ENCODE measurements at regions not wholly inside any gene's neighbourhood (a gene's known extent, or its start where the extent isn't known, plus 50 kb on each side); places are given as distances from the start of the nearest gene placed in this dataset.

DNA sequence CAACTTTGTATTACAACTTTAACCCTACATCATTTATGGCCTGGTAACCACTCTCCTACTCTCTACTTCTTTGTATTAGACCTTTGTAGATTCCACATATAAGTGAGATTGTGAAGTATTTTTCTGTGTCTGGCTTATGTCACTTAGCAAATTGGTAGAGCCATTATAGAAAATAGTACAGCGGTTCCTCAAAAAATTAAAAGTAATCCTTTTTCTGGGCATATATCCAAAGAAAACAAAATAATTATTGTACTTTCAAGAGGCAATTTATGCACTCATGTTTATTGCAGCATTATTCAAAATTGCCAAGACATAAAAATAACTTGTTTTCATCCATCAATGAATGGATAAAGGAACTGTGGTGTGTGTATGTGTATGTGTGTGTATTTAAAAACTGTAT is 537.5 kb upstream of the FSIP2 start:
- no peak for TF ChIP-seq FOXP1 (CRISPR knock-in tag; IDR thresholded peaks at IDR 0.05)
- no peak for TF ChIP-seq HMG20A (CRISPR knock-in tag; conservative IDR thresholded peaks at IDR 0.05)
- TF ChIP-seq, protein P1, sequence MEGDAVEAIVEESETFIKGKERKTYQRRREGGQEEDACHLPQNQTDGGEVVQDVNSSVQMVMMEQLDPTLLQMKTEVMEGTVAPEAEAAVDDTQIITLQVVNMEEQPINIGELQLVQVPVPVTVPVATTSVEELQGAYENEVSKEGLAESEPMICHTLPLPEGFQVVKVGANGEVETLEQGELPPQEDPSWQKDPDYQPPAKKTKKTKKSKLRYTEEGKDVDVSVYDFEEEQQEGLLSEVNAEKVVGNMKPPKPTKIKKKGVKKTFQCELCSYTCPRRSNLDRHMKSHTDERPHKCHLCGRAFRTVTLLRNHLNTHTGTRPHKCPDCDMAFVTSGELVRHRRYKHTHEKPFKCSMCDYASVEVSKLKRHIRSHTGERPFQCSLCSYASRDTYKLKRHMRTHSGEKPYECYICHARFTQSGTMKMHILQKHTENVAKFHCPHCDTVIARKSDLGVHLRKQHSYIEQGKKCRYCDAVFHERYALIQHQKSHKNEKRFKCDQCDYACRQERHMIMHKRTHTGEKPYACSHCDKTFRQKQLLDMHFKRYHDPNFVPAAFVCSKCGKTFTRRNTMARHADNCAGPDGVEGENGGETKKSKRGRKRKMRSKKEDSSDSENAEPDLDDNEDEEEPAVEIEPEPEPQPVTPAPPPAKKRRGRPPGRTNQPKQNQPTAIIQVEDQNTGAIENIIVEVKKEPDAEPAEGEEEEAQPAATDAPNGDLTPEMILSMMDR (IDR thresholded peaks at IDR 0.05 in 2 of 3, conservative IDR thresholded peaks at IDR 0.05 in 1 of 3; ENCODE audit: insufficient read depth in 2 of 3, low read depth in 1 of 3, low read length in 3 of 3), result no peak
- no peak for TF ChIP-seq NFE2 (IDR thresholded peaks at IDR 0.05; ENCODE audit: low read depth)
- no peak for TF ChIP-seq TAF1 (IDR thresholded peaks at IDR 0.05; ENCODE audit: control insufficient read depth, extremely low read depth, insufficient read depth, low read length, severe bottlenecking)
- TF ChIP-seq ZNF175 (CRISPR knock-in tag; IDR thresholded peaks at IDR 0.05; ENCODE audit: low read depth), result no peak
- TF ChIP-seq, protein P2, sequence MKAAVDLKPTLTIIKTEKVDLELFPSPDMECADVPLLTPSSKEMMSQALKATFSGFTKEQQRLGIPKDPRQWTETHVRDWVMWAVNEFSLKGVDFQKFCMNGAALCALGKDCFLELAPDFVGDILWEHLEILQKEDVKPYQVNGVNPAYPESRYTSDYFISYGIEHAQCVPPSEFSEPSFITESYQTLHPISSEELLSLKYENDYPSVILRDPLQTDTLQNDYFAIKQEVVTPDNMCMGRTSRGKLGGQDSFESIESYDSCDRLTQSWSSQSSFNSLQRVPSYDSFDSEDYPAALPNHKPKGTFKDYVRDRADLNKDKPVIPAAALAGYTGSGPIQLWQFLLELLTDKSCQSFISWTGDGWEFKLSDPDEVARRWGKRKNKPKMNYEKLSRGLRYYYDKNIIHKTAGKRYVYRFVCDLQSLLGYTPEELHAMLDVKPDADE (conservative IDR thresholded peaks at IDR 0.05; ENCODE audit: control insufficient read depth, low read depth, low read length), result no peak
- no peak for TF ChIP-seq KDM1A (IDR thresholded peaks at IDR 0.05)
- no peak for TF ChIP-seq POLR2G (IDR thresholded peaks at IDR 0.05; ENCODE audit: low read depth, low read length)
- TF ChIP-seq, protein P3, sequence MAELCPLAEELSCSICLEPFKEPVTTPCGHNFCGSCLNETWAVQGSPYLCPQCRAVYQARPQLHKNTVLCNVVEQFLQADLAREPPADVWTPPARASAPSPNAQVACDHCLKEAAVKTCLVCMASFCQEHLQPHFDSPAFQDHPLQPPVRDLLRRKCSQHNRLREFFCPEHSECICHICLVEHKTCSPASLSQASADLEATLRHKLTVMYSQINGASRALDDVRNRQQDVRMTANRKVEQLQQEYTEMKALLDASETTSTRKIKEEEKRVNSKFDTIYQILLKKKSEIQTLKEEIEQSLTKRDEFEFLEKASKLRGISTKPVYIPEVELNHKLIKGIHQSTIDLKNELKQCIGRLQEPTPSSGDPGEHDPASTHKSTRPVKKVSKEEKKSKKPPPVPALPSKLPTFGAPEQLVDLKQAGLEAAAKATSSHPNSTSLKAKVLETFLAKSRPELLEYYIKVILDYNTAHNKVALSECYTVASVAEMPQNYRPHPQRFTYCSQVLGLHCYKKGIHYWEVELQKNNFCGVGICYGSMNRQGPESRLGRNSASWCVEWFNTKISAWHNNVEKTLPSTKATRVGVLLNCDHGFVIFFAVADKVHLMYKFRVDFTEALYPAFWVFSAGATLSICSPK (IDR thresholded peaks at IDR 0.05; ENCODE audit: borderline replicate concordance), result no peak
- TF ChIP-seq CBX8 (IDR thresholded peaks at IDR 0.05; ENCODE audit: borderline replicate concordance, extremely low read depth, low read depth, low read length, poor library complexity, severe bottlenecking), result no peak
- TF ChIP-seq NRF1 (conservative IDR thresholded peaks at IDR 0.05 in 1 of 2, IDR thresholded peaks at IDR 0.05 in 1 of 2), result no peak
- TF ChIP-seq FOXJ3 (CRISPR knock-in tag; IDR thresholded peaks at IDR 0.05), result no peak
- no peak for TF ChIP-seq POLR2A (conservative IDR thresholded peaks at IDR 0.05)
